KBM-7 (cell line): ENCODE measurements at regions not wholly inside any gene's neighbourhood (a gene's known extent, or its start where the extent isn't known, plus 50 kb on each side); places are given as distances from the start of the nearest gene placed in this dataset.
"Not testable (repeated sequence)": the region's sequence is repeated elsewhere in the genome, so short reads cannot be mapped to it uniquely, and the experiment has no call there.

Experiments used
- DNase-seq: peaks from one replicate; pipeline ENCODE4 v3.0.0-alpha.2; 2015
- in situ Hi-C: fragments of 300-500 bp; cut with MboI; formaldehyde crosslinking; loops from 2 replicates; pipeline ENCODE4 v1.14.3; 2020; ENCODE audit warnings: low sequenced_read_pairs, low pct_unique_long_range_greater_than_20kb, mixed read lengths

GRCh38 chr2:44051593-44052347 lies 56.0 kb upstream of the LRPPRC start:
- no peak for DNase-seq
- in situ Hi-C loops: no loop called here

DNA sequence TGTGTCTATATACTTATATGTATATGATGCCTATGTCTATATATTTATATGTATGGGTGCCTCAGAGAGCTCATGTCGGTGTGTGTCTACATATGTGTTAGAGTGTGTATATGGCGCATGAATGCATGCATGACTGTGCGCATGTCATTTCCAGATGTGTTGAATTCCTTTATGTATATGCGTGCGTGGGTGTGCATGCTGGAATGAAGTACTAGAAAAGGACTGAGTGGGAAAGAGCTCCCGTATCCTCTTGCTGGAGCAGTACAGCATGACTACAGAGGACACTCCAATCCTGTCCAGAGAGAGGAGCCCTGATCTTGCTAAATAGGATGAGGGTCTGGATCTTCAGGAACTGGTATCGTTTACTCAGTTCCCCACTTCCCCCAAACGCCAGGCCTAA lies 56.8 kb upstream of the LRPPRC start:
- in situ Hi-C loops: no loop called here
- DNase-seq: no peak

GRCh38 chr2:44053052-44053451 lies 57.3 kb upstream of the LRPPRC start:
- DNase-seq: no peak
- in situ Hi-C loops: no loop called here

GRCh38 chr2:44053456-44053855 lies 57.7 kb upstream of the LRPPRC start:
- in situ Hi-C loops: no loop called here
- no peak for DNase-seq

GRCh38 chr2:44055229-44055628 lies 59.4 kb upstream of the LRPPRC start:
- DNase-seq: no peak
- in situ Hi-C loops: no loop called here

DNA sequence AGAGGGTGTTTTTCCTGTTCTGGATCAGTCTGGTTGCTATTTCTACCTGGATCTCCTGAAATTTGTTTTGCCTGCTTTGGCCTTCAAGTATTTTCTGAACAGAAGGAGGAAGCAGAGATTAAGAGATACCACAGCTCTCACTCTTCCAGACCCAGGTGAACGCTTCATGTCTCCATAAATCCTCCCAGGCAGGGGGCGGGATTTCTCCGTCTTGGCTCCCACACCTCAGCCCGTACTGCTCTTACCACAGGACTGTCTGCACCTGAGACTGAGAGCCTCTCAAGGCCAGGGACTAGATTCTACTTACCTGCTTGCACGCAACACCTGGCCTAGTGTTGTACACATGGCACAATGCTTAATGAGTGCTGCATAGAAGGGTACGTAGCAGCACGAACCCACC lies 59.9 kb upstream of the LRPPRC start:
- no peak for DNase-seq
- in situ Hi-C loops: no loop called here

DNA sequence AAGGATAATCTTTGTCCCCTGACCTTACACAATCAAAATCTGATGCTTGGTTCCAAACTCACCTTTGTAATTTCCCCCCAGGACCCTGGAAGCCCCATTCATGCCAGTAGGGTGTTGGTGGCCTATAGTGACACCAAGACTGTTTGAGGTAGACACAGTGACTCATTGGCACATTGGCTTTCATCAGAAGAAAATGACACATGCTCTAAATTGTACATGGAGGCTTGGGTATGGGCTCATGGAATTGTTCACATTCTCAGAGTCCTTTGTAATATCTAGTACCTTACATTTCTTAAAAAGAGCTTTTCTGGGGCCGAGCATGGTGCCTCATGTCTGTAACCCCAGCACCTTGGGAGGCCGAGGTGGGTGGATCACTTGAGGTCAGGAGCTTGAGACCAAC lies 61.2 kb upstream of the LRPPRC start:
- in situ Hi-C loops: no loop called here
- DNase-seq: no peak

DNA sequence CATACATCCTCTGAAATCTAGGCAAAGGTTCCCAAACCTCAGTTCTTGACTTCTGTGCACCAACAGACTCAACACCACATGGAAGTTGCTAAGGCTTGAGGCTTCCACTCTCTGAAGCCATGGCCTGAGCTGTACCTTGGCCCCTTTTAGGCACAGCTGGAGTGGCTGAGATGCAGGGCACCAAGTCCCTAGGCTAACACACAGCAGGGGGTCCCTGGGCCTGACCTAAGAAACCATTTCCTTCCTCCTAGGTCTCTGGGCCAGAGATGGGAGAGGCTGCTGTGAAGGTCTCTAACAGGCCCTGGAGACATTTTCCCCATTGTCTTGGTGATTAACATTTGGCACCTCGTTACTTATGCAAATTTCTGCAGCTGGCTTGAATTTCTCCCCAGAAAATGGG lies 64.5 kb upstream of the LRPPRC start:
- DNase-seq, in situ Hi-C loops: not testable (repeated sequence)

GRCh38 chr2:44060990-44061389 lies 65.2 kb upstream of the LRPPRC start:
- DNase-seq: no peak
- in situ Hi-C loops: no loop called here

DNA sequence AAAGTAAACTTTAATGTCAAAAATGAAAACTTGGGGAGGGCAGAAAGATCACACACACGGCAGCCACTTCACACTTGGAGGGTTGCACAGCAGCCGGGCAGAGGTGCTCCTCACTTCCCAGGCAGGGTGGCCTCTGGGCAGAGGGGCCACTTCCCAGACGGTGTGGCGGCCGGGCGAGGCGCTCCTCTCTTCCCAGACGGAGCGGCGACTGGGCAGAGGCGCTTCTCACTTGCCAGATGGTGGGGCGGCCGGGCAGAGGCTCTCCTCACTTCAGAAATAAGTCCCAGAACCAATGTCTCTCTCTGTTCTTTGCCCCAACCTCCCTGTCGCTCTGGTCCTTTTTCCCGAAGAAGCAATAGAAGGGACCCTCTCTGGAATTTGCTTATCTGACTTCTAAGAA lies 65.7 kb upstream of the LRPPRC start:
- in situ Hi-C loops: no loop called here
- no peak for DNase-seq

DNA sequence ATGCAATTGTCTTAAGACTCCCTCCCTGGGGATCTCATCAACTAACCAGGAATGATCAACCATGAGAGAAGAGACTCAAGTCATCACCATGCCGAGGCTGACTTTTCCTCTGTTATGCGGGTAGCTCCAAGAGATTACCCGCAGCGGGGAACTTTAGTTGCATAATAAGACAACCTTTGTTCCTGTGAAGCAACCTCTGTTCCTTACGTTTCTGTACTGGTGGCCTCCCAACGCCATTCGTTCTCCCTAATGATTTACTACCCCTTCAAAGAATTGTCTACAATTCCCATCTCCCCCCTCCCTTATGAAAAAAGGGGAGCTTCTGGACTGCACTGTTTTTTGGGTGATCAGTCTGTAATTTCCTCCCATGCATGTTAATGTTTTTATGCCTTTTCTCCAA lies 66.1 kb upstream of the LRPPRC start:
- in situ Hi-C loops: no loop called here
- DNase-seq: no peak

DNA sequence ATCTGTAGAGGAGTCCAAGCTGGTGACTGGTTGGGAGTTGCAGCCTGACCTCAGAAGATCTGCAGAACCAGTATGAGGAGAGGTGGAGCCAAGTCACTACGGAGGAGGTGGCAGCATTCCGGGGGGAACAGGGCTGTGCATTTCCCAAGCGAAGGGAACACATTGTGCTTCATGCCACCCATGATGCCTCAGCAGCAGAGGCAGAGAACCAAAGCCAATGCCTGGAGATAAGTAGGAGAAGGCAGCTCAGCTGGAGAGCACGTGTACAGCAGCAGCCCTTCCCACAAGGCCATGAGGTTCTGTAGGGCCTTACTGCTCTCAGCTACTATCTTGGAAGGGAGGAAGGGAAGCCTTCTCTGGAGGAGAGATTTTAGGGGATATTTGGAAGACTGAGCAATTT lies 67.2 kb upstream of the LRPPRC start:
- in situ Hi-C loops: no loop called here
- no peak for DNase-seq

- DNase-seq, in situ Hi-C loops: not testable (repeated sequence)
Observed at GRCh38 chr2:44064281-44064680, 68.5 kb upstream of the LRPPRC start.

DNA sequence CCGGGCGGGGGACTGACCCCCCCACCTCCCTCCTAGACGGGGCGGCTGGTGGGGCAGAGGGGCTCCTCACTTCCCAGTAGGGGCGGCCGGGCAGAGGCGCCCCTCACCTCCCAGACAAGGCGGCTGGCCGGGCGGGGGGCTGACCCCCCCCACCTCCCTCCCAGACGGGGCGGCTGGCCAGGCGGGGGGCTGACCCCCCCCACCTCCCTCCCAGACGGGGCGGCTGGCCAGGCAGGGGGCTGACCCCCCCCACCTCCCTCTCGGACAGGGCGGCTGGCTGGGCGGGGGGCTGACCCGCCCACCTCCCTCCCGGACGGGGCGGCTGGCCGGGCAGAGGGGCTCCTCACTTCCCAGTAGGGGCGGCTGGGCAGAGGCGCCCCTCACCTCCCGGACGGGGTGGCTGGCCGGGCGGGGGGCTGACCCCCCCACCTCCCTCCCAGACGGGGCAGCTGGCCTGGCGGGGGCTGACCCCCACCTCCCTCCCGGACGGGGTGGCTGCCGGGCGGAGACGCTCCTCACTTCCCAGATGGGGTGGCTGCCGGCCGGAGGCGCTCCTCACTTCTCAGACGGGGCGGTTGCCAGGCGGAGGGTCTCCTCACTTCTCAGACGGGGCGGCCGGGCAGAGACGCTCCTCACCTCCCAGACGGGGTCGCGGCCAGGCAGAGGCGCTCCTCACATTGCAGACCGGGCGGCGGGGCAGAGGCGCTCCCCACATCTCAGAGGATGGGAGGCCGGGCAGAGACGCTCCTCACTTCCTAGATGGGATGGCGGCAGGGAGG lies 71.4 kb upstream of the LRPPRC start:
- in situ Hi-C loops, DNase-seq: not testable (repeated sequence)

- DNase-seq, in situ Hi-C loops: not testable (repeated sequence)
Observed at GRCh38 chr2:44067791-44068181, 72.0 kb upstream of the LRPPRC start.

DNA sequence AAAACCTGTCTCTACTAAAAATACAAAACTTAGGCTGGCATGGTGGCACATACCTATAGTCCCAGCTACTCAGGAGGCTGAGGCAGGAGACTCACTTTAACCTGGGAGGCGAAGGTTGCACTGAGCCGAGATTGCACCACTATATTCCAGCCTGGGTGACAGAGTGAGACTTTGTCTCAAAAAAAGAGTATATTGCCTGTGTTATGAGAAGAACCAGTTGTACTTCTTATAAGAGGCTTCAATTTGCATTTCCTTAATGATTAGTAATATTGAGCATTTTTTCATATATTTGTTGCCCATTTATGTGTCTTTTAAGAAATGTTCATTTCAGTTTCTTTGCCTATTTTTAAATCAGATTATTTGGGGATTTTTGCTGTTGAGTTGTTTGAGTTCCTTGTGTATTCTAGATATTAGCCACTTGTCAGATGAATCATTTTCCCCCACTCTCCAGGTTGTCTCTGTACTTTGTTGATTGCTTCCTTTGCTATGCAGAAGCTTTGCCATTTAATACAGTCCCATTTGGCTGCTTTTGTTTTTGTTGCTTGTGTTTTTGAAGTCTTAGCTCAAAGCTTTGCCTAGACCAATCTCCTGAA lies 75.8 kb upstream of the LRPPRC start:
- in situ Hi-C loops: no loop called here
- DNase-seq: no peak

DNA sequence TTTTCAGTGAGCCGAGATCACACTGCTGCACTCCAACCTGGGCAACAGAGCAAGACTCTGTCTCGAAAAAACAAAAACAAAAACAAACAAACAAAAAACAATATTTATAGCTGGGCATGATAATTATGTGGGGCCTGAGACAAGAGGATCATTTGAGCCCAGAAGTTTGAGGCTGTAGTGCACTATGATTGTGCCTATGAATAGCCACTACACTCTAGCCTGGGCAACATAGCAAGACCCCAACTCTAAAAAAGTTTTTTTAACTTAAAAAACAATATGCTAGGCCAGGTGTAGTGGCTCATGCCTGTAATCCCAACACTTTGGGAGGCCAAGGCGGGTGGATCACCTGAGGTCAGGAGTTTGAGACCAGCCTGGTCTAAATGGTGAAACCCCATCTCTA lies 77.9 kb upstream of the LRPPRC start:
- in situ Hi-C loops, DNase-seq: not testable (repeated sequence)

DNA sequence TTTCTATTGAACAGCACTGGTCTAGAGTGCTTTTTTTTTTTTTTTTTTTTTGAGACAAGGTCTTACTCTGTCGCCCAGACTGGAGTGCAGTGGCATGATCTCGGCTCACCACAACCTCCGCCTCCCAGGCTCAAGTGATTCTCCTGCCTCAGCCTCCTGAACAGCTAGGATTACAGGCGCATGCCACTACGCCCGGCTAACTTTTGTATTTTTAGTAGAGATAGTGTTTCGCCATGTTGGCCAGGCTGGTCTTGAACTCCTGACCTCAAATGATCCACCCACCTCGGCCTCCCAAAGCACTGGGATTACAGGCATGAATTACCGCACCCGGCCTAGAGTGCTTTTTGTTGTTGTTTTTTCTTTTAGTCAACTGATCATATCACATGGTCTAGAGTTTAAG lies 79.0 kb upstream of the LRPPRC start:
- DNase-seq, in situ Hi-C loops: not testable (repeated sequence)

GRCh38 chr2:44075541-44075940 lies 79.8 kb upstream of the LRPPRC start:
- in situ Hi-C loops: no loop called here
- DNase-seq: no peak

DNA sequence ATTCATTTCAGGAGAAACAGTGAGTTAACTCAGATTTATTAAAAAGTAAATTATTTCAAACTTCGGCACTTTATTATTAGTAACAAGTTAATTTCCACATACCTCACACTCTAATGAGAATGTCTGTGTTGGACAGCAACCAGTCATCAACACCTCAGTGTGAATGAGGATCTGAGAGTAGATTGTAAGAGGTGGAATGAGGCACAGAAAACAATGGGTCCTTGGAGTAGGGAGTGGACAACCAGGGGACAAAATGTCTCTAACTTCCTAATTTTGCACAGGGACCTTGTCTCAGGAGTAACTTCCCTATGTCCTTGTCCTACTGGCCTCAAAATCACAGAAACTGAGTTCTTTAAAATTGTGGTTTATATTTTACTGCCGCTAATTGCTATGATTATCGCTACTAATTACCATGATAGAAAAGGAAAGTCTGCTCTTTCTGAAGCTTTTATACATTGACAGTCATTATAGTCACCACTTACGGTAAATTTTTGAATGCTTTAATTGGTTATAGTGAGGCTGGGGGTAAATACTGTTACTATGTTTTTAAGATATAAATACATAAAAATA lies 82.2 kb upstream of the LRPPRC start:
- in situ Hi-C loops: no loop called here

More for the DNA sequence above, 82.2 kb upstream of the LRPPRC start:
- DNase-seq: no peak
